GM12872 (cell line): ENCODE measurements at regions not wholly inside any gene's neighbourhood (a gene's known extent, or its start where the extent isn't known, plus 50 kb on each side); places are given as distances from the start of the nearest gene placed in this dataset.

ENCODE experiments used
- CTCF ChIP-seq: IDR thresholded peaks from 3 replicates; pipeline ENCODE4 v1.5.1; 2011; ENCODE audit warnings: low read depth, mild to moderate bottlenecking, low read length, moderate library complexity; ENCODE audit not compliant: insufficient read depth

GRCh38 chr17:54339731-54340130, 517.0 kb downstream of the KIF2B start:
- TF ChIP-seq CTCF, result no peak

GRCh38 chr17:54347495-54347894, 524.8 kb downstream of the KIF2B start:
- no peak for TF ChIP-seq CTCF

GRCh38 chr17:54348234-54348633, 525.5 kb downstream of the KIF2B start:
- no peak for TF ChIP-seq CTCF

GRCh38 chr17:54353789-54354525, 531.2 kb downstream of the KIF2B start:
- no peak for TF ChIP-seq CTCF

GRCh38 chr17:54368906-54369305, 531.7 kb upstream of the TOM1L1 start:
- no peak for TF ChIP-seq CTCF

GRCh38 chr17:54372069-54372749, 528.4 kb upstream of the TOM1L1 start:
- no peak for TF ChIP-seq CTCF

GRCh38 chr17:54373970-54374369, 526.7 kb upstream of the TOM1L1 start:
- no peak for TF ChIP-seq CTCF
